OCI-LY1 (cell line): ENCODE measurements at regions not wholly inside any gene's neighbourhood (a gene's known extent, or its start where the extent isn't known, plus 50 kb on each side); places are given as distances from the start of the nearest gene placed in this dataset.

Experiments
- H2AFZ ChIP-seq: fragments of 200-600 bp; sonication (generic), shearing (Covaris generic); 2 replicates; pipeline ENCODE4 v1.6.0; 2014; ENCODE audit warnings: antibody characterized with exemption, mild to moderate bottlenecking, low read length
- H3F3A ChIP-seq: fragments of 200-600 bp; sonication (generic), shearing (Covaris generic); 2 replicates; pipeline ENCODE4 v1.6.0; 2014; ENCODE audit warnings: mild to moderate bottlenecking, antibody characterized with exemption, low read length, moderate library complexity; ENCODE audit not compliant: insufficient read depth
- H3K27ac ChIP-seq: fragments of 200-600 bp; sonication (generic); 2 replicates; pipeline ENCODE4 v1.5.1; 2014; ENCODE audit warnings: low read length, mixed run types, mild to moderate bottlenecking, low read depth; ENCODE audit not compliant: poor library complexity, severe bottlenecking
- H3K27me3 ChIP-seq: fragments of 200-600 bp; sonication (generic); 2 replicates; pipeline ENCODE4 v1.6.0; 2014; ENCODE audit warnings: antibody characterized with exemption, mild to moderate bottlenecking, low read length, moderate library complexity; ENCODE audit not compliant: insufficient read depth
- H3K36me3 ChIP-seq: fragments of 200-600 bp; sonication (generic); 2 replicates; pipeline ENCODE4 v1.6.1; 2014; ENCODE audit warnings: mild to moderate bottlenecking, antibody characterized with exemption, low read length, moderate library complexity, mixed read lengths; ENCODE audit not compliant: insufficient read depth
- H3K4me1 ChIP-seq: fragments of 200-600 bp; sonication (generic); 2 replicates; pipeline ENCODE4 v1.5.1; 2014; ENCODE audit warnings: mild to moderate bottlenecking, low read length, moderate library complexity; ENCODE audit not compliant: insufficient read depth, severe bottlenecking
- H3K4me2 ChIP-seq: fragments of 200-600 bp; sonication (generic), shearing (Covaris generic); 2 replicates; pipeline ENCODE4 v1.6.1; 2014; ENCODE audit warnings: low read length
- H3K4me3 ChIP-seq: fragments of 200-600 bp; sonication (generic); 2 replicates; pipeline ENCODE4 v1.5.1; 2014; ENCODE audit warnings: low read length, low read depth, mild to moderate bottlenecking, mixed read lengths; ENCODE audit not compliant: poor library complexity, severe bottlenecking
- H3K79me2 ChIP-seq: fragments of 200-600 bp; shearing (Covaris generic); 2 replicates; pipeline ENCODE4 v1.6.1; 2016; ENCODE audit warnings: mixed run types, low read length, mixed read lengths; ENCODE audit not compliant: insufficient read depth
- H3K9ac ChIP-seq: fragments of 200-600 bp; sonication (generic), shearing (Covaris generic); 2 replicates; pipeline ENCODE4 v1.6.1; 2014; ENCODE audit warnings: mild to moderate bottlenecking, low read length, mixed read lengths
- H3K9me2 ChIP-seq: fragments of 200-600 bp; sonication (generic), shearing (Covaris generic); 2 replicates; pipeline ENCODE4 v1.6.1; 2014; ENCODE audit warnings: low read depth, mild to moderate bottlenecking, low read length, mixed read lengths
- H3K9me3 ChIP-seq: fragments of 200-600 bp; shearing (Covaris generic); 2 replicates; pipeline ENCODE4 v1.6.1; 2014; ENCODE audit warnings: low read length, mixed read lengths
- H4K20me1 ChIP-seq: fragments of 200-600 bp; sonication (generic), shearing (Covaris generic); 2 replicates; pipeline ENCODE4 v1.6.0; 2016; ENCODE audit warnings: mild to moderate bottlenecking, low read length; ENCODE audit not compliant: insufficient read depth
- EZH2 ChIP-seq: fragments of 200-600 bp; sonication (generic), shearing (Covaris generic); IDR thresholded peaks from 2 replicates; pipeline ENCODE4 v1.8.0; 2017; ENCODE audit warnings: borderline replicate concordance, mixed run types, mild to moderate bottlenecking, antibody characterized with exemption, low read length, moderate library complexity, mixed read lengths
- TF ChIP-seq, protein P1 (sequence below): fragments of 200-600 bp; sonication (generic), shearing (Covaris generic); IDR thresholded peaks from 2 replicates; pipeline ENCODE4 v1.5.1; 2017; ENCODE audit warnings: mild to moderate bottlenecking, antibody characterized with exemption, low read length, moderate library complexity, mixed read lengths

DNA sequence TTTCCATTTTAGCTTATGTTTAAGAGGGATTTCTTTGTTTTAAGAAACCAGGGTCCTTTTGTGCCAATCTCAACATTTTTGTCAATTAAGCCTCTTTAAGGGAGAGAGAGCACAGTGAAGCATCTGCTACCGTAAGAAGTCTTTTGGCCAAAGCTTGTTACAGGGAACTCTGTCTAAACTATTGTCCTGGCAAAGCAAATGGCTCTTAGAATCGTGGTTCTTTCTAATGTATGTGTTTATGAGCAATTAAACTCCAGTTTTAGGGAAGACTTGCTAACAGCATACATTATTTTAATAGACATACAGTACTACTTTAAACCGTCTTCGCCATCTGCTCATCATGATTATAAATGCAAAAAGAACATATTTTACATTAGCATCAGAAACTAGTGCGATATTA is 202.1 kb downstream of the CDCA7 start:
- Histone ChIP-seq H3F3A (no peaks in the 10 kb centered on the region), H3K4me3 (no peak overlapping the region), H4K20me1 (no peaks in the 10 kb centered on the region), H3K36me3 (no peaks in the 10 kb centered on the region), H3K9me3 (no peaks in the 10 kb centered on the region), H2AFZ (no peak overlapping the region), H3K9me2 (no peaks in the 10 kb centered on the region), H3K9ac (no peak overlapping the region), H3K27ac (no peak overlapping the region), H3K4me1 (no peaks in the 10 kb centered on the region), H3K27me3 (no peaks in the 10 kb centered on the region), H3K4me2 (no peak overlapping the region), H3K79me2 (no peaks in the 10 kb centered on the region)
- TF ChIP-seq, protein P1, sequence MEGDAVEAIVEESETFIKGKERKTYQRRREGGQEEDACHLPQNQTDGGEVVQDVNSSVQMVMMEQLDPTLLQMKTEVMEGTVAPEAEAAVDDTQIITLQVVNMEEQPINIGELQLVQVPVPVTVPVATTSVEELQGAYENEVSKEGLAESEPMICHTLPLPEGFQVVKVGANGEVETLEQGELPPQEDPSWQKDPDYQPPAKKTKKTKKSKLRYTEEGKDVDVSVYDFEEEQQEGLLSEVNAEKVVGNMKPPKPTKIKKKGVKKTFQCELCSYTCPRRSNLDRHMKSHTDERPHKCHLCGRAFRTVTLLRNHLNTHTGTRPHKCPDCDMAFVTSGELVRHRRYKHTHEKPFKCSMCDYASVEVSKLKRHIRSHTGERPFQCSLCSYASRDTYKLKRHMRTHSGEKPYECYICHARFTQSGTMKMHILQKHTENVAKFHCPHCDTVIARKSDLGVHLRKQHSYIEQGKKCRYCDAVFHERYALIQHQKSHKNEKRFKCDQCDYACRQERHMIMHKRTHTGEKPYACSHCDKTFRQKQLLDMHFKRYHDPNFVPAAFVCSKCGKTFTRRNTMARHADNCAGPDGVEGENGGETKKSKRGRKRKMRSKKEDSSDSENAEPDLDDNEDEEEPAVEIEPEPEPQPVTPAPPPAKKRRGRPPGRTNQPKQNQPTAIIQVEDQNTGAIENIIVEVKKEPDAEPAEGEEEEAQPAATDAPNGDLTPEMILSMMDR: no peak
- TF ChIP-seq EZH2: no peak

DNA sequence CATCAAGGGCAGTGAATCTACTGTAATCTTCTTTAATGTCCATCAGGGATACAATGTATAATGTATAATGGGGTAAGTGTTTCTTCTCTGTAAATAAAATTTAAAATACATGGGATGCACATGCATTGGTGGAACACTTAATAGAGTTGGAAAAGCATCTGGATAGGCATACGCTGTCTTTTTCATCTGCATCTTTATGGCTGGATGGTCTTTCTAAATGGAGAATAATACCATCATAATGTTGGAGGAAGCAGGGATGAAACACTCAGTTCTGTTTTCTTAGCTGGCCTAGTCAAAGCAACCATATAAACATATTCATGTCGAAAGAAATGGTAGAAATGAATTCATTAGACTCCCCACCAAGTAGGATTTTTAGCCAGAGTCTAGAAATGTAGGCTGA is 202.8 kb downstream of the CDCA7 start:
- H3K36me3 ChIP-seq: no peaks in the 10 kb centered on the region
- no peak overlapping the region for H2AFZ ChIP-seq
- no peak overlapping the region for H3K9ac ChIP-seq
- TF ChIP-seq, protein P1: no peak
- TF ChIP-seq EZH2: no peak
- no peaks in the 10 kb centered on the region for H3K27me3 ChIP-seq
- H3K27ac ChIP-seq: no peak overlapping the region
- H3K79me2 ChIP-seq: no peaks in the 10 kb centered on the region
- no peaks in the 10 kb centered on the region for H3K9me3 ChIP-seq
- no peak overlapping the region for H3K4me3 ChIP-seq
- no peaks in the 10 kb centered on the region for H3F3A ChIP-seq
- no peaks in the 10 kb centered on the region for H3K9me2 ChIP-seq
- no peaks in the 10 kb centered on the region for H3K4me1 ChIP-seq
- H3K4me2 ChIP-seq: no peak overlapping the region
- no peaks in the 10 kb centered on the region for H4K20me1 ChIP-seq

DNA sequence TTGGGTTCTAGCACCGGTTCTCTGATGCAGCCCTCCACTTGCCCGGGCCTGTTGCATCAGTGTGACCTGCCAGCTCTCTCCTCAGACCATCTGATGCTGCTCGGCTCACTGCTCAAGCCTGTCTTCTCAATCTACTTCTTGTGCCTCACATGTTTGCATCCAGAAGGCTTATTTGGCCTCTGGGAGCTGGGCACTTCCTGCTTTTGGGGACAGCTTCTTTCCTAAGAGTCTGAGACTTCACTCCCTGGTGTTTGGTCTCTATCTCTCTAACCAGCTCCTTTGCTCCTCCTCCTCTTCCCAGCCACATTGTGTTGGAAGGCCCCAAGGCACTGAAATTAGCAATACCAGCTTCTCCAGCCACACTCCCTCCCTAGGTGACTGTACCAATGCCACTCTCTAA is 212.8 kb downstream of the CDCA7 start:
- H3K4me3 ChIP-seq: no peak overlapping the region
- H3K4me2 ChIP-seq: no peak overlapping the region
- no peaks in the 10 kb centered on the region for H3K4me1 ChIP-seq
- H3K79me2 ChIP-seq: no peaks in the 10 kb centered on the region
- no peaks in the 10 kb centered on the region for H3K9me3 ChIP-seq
- no peaks in the 10 kb centered on the region for H3K36me3 ChIP-seq
- H2AFZ ChIP-seq: no peak overlapping the region
- H3K27ac ChIP-seq: no peak overlapping the region
- no peaks in the 10 kb centered on the region for H3K9me2 ChIP-seq
- no peaks in the 10 kb centered on the region for H3F3A ChIP-seq
- TF ChIP-seq EZH2: no peak
- TF ChIP-seq, protein P1: no peak
- no peaks in the 10 kb centered on the region for H3K27me3 ChIP-seq
- H4K20me1 ChIP-seq: no peaks in the 10 kb centered on the region
- H3K9ac ChIP-seq: no peak overlapping the region
